ENCODE measurements at regions not wholly inside any gene's neighbourhood (a gene's known extent, or its start where the extent isn't known, plus 50 kb on each side); places are given as distances from the start of the nearest gene placed in this dataset.

DNA sequence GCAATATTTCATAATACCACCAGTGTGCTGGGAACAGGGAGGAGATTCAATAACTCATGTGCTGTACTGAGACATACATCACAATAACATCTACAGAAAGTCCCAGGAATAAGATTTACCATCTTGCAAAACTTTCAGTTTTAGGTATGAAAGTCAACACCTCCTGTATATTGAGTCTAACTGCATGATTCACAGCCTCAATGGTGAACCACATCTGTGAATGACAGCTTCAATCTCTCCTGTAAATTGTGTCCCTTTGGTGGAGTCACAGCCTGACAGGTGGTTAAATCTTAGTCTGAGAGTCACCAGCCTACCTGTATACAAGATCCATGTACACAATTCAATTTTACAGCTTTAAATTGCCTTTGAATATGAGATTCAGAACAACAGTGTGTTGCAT is 242.1 kb downstream of the RPS4Y2 start (continued):
- TF ChIP-seq ELF4 (CRISPR knock-in tag; IDR thresholded peaks at IDR 0.05; ENCODE audit: low read depth) = no peak

DNA sequence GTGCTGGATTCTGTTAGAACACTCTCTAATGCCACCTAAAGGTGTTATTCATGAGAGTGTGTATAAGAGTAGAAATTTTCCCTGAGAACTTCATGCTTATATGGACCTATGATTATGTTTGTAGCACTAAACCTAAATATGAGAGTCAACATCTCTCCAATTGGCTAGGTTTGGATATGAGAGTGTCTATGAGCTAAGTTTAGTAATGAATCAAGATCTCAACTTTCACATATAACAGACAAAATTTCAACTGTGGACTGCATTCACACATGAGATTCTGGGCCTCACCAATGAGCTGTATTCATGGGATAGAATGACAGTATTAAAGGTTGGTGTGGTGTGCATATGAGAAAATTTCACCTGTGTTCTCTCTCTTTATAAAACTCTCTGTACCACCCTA is 242.6 kb downstream of the RPS4Y2 start:
- Mint-ChIP-seq H3K4me1 (no peaks in the 10 kb centered on the region), H3K36me3 (peaks cover 30% of the 10 kb centered on the region), H3K4me3 (no peak overlapping the region), H3K27ac (no peak overlapping the region), H3K9me3 (peaks cover 77% of the 10 kb centered on the region), H3K27me3 (ENCODE audit: low read depth) (no peaks in the 10 kb centered on the region)
- ChIA-PET POLR2A (no interaction called here), CTCF (no interaction called here)
- TF ChIP-seq, protein P1, sequence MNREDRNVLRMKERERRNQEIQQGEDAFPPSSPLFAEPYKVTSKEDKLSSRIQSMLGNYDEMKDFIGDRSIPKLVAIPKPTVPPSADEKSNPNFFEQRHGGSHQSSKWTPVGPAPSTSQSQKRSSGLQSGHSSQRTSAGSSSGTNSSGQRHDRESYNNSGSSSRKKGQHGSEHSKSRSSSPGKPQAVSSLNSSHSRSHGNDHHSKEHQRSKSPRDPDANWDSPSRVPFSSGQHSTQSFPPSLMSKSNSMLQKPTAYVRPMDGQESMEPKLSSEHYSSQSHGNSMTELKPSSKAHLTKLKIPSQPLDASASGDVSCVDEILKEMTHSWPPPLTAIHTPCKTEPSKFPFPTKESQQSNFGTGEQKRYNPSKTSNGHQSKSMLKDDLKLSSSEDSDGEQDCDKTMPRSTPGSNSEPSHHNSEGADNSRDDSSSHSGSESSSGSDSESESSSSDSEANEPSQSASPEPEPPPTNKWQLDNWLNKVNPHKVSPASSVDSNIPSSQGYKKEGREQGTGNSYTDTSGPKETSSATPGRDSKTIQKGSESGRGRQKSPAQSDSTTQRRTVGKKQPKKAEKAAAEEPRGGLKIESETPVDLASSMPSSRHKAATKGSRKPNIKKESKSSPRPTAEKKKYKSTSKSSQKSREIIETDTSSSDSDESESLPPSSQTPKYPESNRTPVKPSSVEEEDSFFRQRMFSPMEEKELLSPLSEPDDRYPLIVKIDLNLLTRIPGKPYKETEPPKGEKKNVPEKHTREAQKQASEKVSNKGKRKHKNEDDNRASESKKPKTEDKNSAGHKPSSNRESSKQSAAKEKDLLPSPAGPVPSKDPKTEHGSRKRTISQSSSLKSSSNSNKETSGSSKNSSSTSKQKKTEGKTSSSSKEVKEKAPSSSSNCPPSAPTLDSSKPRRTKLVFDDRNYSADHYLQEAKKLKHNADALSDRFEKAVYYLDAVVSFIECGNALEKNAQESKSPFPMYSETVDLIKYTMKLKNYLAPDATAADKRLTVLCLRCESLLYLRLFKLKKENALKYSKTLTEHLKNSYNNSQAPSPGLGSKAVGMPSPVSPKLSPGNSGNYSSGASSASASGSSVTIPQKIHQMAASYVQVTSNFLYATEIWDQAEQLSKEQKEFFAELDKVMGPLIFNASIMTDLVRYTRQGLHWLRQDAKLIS (CRISPR knock-in tag; IDR thresholded peaks at IDR 0.05; ENCODE audit: borderline replicate concordance) = no peak
- TF ChIP-seq, protein P2, sequence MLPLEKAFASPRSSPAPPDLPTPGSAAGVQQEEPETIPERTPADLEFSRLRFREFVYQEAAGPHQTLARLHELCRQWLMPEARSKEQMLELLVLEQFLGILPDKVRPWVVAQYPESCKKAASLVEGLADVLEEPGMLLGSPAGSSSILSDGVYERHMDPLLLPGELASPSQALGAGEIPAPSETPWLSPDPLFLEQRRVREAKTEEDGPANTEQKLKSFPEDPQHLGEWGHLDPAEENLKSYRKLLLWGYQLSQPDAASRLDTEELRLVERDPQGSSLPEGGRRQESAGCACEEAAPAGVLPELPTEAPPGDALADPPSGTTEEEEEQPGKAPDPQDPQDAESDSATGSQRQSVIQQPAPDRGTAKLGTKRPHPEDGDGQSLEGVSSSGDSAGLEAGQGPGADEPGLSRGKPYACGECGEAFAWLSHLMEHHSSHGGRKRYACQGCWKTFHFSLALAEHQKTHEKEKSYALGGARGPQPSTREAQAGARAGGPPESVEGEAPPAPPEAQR (CRISPR knock-in tag; IDR thresholded peaks at IDR 0.05) = no peak
- TF ChIP-seq NFYB (CRISPR knock-in tag; conservative IDR thresholded peaks at IDR 0.05; ENCODE audit: low read depth) (no peak), SP1 (CRISPR knock-in tag; conservative IDR thresholded peaks at IDR 0.05) (no peak), IRF2 (CRISPR knock-in tag; IDR thresholded peaks at IDR 0.05; ENCODE audit: borderline replicate concordance, low read depth) (no peak), ZNF423 (CRISPR knock-in tag; IDR thresholded peaks at IDR 0.05) (no peak), NFE2L1 (CRISPR knock-in tag; IDR thresholded peaks at IDR 0.05) (no peak), ZBTB21 (CRISPR knock-in tag; IDR thresholded peaks at IDR 0.05; ENCODE audit: borderline replicate concordance) (no peak), ZNF219 (CRISPR knock-in tag; IDR thresholded peaks at IDR 0.05; ENCODE audit: borderline replicate concordance) (no peak)
- TF ChIP-seq, protein P3, sequence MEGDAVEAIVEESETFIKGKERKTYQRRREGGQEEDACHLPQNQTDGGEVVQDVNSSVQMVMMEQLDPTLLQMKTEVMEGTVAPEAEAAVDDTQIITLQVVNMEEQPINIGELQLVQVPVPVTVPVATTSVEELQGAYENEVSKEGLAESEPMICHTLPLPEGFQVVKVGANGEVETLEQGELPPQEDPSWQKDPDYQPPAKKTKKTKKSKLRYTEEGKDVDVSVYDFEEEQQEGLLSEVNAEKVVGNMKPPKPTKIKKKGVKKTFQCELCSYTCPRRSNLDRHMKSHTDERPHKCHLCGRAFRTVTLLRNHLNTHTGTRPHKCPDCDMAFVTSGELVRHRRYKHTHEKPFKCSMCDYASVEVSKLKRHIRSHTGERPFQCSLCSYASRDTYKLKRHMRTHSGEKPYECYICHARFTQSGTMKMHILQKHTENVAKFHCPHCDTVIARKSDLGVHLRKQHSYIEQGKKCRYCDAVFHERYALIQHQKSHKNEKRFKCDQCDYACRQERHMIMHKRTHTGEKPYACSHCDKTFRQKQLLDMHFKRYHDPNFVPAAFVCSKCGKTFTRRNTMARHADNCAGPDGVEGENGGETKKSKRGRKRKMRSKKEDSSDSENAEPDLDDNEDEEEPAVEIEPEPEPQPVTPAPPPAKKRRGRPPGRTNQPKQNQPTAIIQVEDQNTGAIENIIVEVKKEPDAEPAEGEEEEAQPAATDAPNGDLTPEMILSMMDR (IDR thresholded peaks at IDR 0.05) = no peak
- DNase-seq (ENCODE audit: low spot score) (no peak), ATAC-seq (no peak)

DNA sequence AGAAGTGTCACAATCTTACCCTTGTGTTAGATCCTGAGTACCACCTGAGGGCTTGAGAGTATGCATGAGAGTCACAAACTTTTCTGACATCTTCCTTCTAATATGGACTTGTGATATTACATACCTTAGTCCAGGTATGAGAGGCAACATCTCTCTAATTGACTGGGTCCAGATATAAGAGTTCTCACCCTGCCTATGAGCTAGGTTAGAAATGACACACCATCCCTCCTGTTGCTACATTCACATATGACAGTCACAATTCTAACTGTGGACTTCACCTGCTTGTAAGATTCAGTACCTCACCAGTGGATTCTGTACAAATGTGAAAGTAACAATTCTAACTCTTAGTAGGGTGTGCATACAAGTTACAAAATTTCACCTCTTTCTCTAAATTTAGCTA is 245.2 kb downstream of the RPS4Y2 start:
- ChIA-PET POLR2A (no interaction called here), CTCF (no interaction called here)
- no peak for TF ChIP-seq EMX1 (CRISPR knock-in tag; IDR thresholded peaks at IDR 0.05)
- H3K27ac Mint-ChIP-seq = no peak overlapping the region
- H3K4me1 Mint-ChIP-seq = no peaks in the 10 kb centered on the region
- H3K27me3 Mint-ChIP-seq (ENCODE audit: low read depth) = no peaks in the 10 kb centered on the region
- H3K36me3 Mint-ChIP-seq = peaks cover 34% of the 10 kb centered on the region
- H3K9me3 Mint-ChIP-seq = peaks cover 84% of the 10 kb centered on the region
- ATAC-seq (no peak), DNase-seq (ENCODE audit: low spot score) (no peak)
- H3K4me3 Mint-ChIP-seq = no peak overlapping the region

DNA sequence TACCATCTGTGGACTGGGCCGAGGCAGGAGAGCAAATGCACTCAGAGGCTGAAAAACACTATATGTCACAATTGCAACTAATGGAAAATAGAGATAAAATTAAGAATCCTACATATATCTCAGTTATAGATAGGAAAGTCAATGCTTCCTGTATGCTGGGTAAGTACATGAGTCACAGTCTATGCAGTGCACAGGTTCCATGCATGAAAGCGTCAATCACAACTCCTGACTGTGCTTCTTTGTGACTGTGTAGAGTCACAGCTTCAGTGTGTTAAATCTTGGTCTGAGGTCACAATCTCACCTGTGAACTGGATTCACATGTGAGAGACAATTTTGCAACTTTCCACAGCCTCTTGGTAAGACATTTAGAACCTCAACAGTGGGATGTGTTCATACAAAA is 247.2 kb downstream of the RPS4Y2 start:
- Mint-ChIP-seq H3K27ac (no peak overlapping the region), H3K4me1 (no peaks in the 10 kb centered on the region), H3K27me3 (ENCODE audit: low read depth) (no peaks in the 10 kb centered on the region), H3K36me3 (peaks cover 33% of the 10 kb centered on the region), H3K9me3 (peaks cover 75% of the 10 kb centered on the region), H3K4me3 (no peak overlapping the region)
- no peak for TF ChIP-seq ZNF423 (CRISPR knock-in tag; IDR thresholded peaks at IDR 0.05)
- TF ChIP-seq SP1 (CRISPR knock-in tag; conservative IDR thresholded peaks at IDR 0.05) = no peak
- TF ChIP-seq, protein P4, sequence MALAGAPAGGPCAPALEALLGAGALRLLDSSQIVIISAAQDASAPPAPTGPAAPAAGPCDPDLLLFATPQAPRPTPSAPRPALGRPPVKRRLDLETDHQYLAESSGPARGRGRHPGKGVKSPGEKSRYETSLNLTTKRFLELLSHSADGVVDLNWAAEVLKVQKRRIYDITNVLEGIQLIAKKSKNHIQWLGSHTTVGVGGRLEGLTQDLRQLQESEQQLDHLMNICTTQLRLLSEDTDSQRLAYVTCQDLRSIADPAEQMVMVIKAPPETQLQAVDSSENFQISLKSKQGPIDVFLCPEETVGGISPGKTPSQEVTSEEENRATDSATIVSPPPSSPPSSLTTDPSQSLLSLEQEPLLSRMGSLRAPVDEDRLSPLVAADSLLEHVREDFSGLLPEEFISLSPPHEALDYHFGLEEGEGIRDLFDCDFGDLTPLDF (CRISPR knock-in tag; IDR thresholded peaks at IDR 0.05) = no peak
- no peak for TF ChIP-seq CBFB (CRISPR knock-in tag; IDR thresholded peaks at IDR 0.05; ENCODE audit: low read depth)
- no peak for TF ChIP-seq TEAD4 (CRISPR knock-in tag; IDR thresholded peaks at IDR 0.05)
- no peak for DNase-seq (ENCODE audit: low spot score)
- ChIA-PET CTCF (no interaction called here), POLR2A (no interaction called here)
- no peak for ATAC-seq

All from WTC11 (cell line).